ENCODE measurements at regions not wholly inside any gene's neighbourhood (a gene's known extent, or its start where the extent isn't known, plus 50 kb on each side); places are given as distances from the start of the nearest gene placed in this dataset.

DNA sequence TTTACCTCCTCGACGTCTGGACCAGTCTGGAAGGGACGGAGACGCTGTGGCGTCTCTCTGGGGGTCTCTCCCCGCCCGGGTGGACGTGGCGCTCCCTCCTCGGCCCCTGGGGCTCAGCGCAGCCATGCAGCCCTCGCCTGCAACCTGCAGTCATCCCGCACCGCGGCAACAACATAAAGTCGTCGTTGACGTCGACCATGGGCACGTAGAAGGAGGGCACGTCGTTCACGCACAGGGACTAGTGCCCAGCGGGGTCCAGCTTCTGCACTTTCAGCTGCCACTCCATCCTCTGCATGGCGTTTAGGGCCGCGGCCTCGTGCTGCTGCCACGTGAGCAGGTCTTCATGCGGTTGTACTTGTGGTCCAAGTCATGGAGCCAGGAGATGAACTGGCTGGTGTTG lies 889.6 kb upstream of the LRRTM1 start:
- TF ChIP-seq, protein P1, sequence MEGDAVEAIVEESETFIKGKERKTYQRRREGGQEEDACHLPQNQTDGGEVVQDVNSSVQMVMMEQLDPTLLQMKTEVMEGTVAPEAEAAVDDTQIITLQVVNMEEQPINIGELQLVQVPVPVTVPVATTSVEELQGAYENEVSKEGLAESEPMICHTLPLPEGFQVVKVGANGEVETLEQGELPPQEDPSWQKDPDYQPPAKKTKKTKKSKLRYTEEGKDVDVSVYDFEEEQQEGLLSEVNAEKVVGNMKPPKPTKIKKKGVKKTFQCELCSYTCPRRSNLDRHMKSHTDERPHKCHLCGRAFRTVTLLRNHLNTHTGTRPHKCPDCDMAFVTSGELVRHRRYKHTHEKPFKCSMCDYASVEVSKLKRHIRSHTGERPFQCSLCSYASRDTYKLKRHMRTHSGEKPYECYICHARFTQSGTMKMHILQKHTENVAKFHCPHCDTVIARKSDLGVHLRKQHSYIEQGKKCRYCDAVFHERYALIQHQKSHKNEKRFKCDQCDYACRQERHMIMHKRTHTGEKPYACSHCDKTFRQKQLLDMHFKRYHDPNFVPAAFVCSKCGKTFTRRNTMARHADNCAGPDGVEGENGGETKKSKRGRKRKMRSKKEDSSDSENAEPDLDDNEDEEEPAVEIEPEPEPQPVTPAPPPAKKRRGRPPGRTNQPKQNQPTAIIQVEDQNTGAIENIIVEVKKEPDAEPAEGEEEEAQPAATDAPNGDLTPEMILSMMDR (IDR thresholded peaks at IDR 0.05; ENCODE audit: low read depth, low read length), result no peak
- Histone ChIP-seq H3K27ac (no peak overlapping the region), H3K4me3 (no peak overlapping the region), H3K4me1 (ENCODE audit: low read depth) (no peaks in the 10 kb centered on the region), H3K27me3 (no peaks in the 10 kb centered on the region), H3K36me3 (no peaks in the 10 kb centered on the region), H3K9me3 (ENCODE audit: low read depth) (no peaks in the 10 kb centered on the region)
- no peak for DNase-seq (ENCODE audit: low read depth in 1 of 2, low spot score in 1 of 2)

DNA sequence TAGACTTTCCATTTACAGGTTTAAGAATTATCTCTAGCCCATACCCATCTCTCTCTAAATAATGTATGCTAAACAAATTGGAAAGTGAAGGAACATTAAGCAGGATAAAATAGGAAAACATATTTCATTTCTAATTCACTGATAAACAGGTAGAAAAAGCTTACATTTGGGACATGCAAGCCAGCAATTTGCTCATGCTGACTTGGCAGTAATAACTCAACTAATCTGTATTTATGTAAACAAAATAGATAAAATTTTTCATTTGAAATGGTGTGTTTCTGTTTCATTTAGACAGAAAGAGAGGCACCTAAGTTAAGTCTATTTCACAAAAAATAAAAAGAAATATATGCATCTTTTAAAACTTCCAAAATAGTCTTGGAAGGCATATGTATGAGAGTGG lies 877.3 kb upstream of the LRRTM1 start:
- H3K36me3 ChIP-seq, result no peaks in the 10 kb centered on the region
- no peak overlapping the region for H3K27ac ChIP-seq
- TF ChIP-seq, protein P1 (IDR thresholded peaks at IDR 0.05; ENCODE audit: low read depth, low read length), result no peak
- H3K4me3 ChIP-seq, result no peak overlapping the region
- H3K4me1 ChIP-seq (ENCODE audit: low read depth), result no peaks in the 10 kb centered on the region
- no peak for DNase-seq (ENCODE audit: low read depth in 1 of 2, low spot score in 1 of 2)
- H3K27me3 ChIP-seq, result no peaks in the 10 kb centered on the region
- H3K9me3 ChIP-seq (ENCODE audit: low read depth), result no peaks in the 10 kb centered on the region

DNA sequence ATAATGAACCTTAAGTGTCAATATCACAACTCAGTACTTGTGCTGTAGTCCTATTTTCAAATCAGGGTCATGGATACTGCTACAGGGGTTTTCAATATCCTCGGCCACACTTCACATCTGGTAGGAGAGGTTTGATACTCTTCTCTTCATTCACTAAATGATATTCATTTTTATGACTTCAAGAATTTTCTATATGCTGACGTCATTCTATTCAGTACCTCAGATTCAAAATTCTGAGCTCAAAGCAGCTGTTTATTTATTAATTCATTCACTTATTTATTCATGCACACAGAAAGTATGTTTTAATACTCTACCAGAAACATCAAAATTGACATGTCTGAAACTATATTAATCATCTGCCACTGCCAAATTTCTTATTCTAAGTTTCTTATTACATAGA lies 866.9 kb upstream of the LRRTM1 start:
- no peaks in the 10 kb centered on the region for H3K9me3 ChIP-seq (ENCODE audit: low read depth)
- H3K4me1 ChIP-seq (ENCODE audit: low read depth), result no peaks in the 10 kb centered on the region
- H3K27me3 ChIP-seq, result no peaks in the 10 kb centered on the region
- no peak overlapping the region for H3K4me3 ChIP-seq
- TF ChIP-seq, protein P1 (IDR thresholded peaks at IDR 0.05; ENCODE audit: low read depth, low read length), result no peak
- H3K36me3 ChIP-seq, result no peaks in the 10 kb centered on the region
- no peak overlapping the region for H3K27ac ChIP-seq
- DNase-seq (ENCODE audit: low read depth in 1 of 2, low spot score in 1 of 2), result no peak

DNA sequence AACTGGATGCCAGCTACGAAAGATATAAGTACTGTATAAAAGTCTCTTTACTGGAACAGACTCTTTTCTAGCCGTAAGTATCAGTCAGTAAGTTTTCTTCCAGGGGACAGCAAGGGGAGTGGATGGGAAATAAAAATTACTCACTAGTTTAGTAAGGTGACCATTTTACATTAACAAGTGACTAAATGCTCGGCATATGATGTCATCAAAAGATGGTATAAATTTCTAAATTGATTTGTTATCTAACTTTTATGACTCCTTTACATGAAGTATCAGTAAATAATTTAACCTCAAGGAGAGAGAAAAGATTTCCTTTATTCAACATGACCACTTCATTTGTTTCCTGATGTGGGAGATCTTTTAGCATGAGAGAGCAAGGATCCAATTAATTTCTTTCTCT lies 859.0 kb upstream of the LRRTM1 start:
- no peak for DNase-seq (ENCODE audit: low read depth in 1 of 2, low spot score in 1 of 2)
- Histone ChIP-seq H3K9me3 (ENCODE audit: low read depth) (no peaks in the 10 kb centered on the region), H3K4me3 (no peak overlapping the region), H3K4me1 (ENCODE audit: low read depth) (no peaks in the 10 kb centered on the region), H3K36me3 (no peaks in the 10 kb centered on the region), H3K27me3 (no peaks in the 10 kb centered on the region), H3K27ac (no peak overlapping the region)
- TF ChIP-seq, protein P1 (IDR thresholded peaks at IDR 0.05; ENCODE audit: low read depth, low read length), result no peak

DNA sequence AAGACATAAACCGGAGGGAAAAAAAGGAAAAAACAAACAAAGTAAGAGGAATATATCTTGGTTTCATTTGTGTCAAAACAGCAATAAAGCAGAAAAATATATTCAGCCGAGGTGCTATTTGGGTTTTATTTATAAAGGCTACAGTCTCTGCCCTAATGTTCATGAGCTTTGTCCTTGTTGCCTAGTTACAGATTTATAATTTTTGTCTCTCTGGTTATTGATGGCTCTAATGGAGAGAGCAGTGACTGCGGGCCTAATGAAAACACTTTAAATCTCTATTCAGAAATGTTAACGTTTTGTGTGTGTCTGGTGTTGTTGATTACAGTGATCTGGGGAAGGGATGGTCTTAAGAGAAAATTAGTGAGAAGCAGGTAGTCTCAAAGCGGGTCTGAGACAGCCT lies 854.0 kb upstream of the LRRTM1 start:
- TF ChIP-seq, protein P1 (IDR thresholded peaks at IDR 0.05; ENCODE audit: low read depth, low read length), result no peak
- Histone ChIP-seq H3K27me3 (no peaks in the 10 kb centered on the region), H3K4me1 (ENCODE audit: low read depth) (no peaks in the 10 kb centered on the region)

DNA sequence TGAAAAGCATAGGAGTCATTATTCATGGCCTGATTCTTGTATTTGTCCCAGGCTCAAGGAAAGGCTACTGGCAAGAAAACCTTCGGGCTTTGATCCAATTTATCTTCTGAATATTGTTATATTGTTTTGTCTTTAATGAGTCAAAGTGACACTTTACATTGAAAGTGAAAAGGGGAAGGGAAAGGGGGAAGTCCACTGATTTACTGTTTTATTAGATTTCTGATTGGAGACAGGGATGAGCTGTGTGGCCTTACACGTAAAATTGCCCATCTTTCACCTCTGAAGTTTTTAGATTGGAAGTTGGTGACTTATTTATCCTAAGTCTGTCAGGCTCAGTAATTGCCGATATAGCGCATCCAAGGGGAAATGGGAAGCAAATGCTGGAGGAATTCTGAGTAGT lies 843.8 kb upstream of the LRRTM1 start:
- no peaks in the 10 kb centered on the region for H3K4me1 ChIP-seq (ENCODE audit: low read depth)
- no peak overlapping the region for H3K27ac ChIP-seq
- no peaks in the 10 kb centered on the region for H3K27me3 ChIP-seq
- no peak overlapping the region for H3K4me3 ChIP-seq
- DNase-seq (ENCODE audit: low read depth in 1 of 2, low spot score in 1 of 2), result no peak
- TF ChIP-seq, protein P1 (IDR thresholded peaks at IDR 0.05; ENCODE audit: low read depth, low read length), result no peak
- no peaks in the 10 kb centered on the region for H3K36me3 ChIP-seq
- no peaks in the 10 kb centered on the region for H3K9me3 ChIP-seq (ENCODE audit: low read depth)

More for the DNA sequence above, 854.0 kb upstream of the LRRTM1 start:
- H3K27ac ChIP-seq, result no peak overlapping the region
- no peaks in the 10 kb centered on the region for H3K36me3 ChIP-seq
- no peaks in the 10 kb centered on the region for H3K9me3 ChIP-seq (ENCODE audit: low read depth)
- no peak overlapping the region for H3K4me3 ChIP-seq
- DNase-seq (ENCODE audit: low read depth in 1 of 2, low spot score in 1 of 2), result no peak

All from cardiac muscle cell (in vitro differentiated cells and primary cell).